Natural killer cell treated with Interleukin-12 subunit alpha and Interleukin-12 subunit beta and Interleukin-15 and Interleukin-18, amount 100 ng/mL, for 72 hours (primary cell): ENCODE measurements at regions not wholly inside any gene's neighbourhood (a gene's known extent, or its start where the extent isn't known, plus 50 kb on each side); places are given as distances from the start of the nearest gene placed in this dataset.
"Not testable (repeated sequence)": the region's sequence is repeated elsewhere in the genome, so short reads cannot be mapped to it uniquely, and the experiment has no call there.

Source experiments
- ATAC-seq, 2 donors: fragments of 150-1000 bp; cut with Tn5 transposase in 1 of 2; sonication (Bioruptor Pico), chemical (Tn5 transposase) in 1 of 2; 2 replicates each; pipeline ENCODE4 v1.10.0; 2021
- DNase-seq: peaks from one replicate; pipeline ENCODE4 v3.0.0; 2022; ENCODE audit warnings: low spot score
- H3K27ac Mint-ChIP-seq, 2 donors: 1 replicate in 1 of 2; 2 replicates in 1 of 2; pipeline ENCODE4 v1.8.0; 2022; ENCODE audit warnings: mixed read lengths in 2 of 2, mild to moderate bottlenecking in 1 of 2, moderate library complexity in 1 of 2
- H3K27me3 Mint-ChIP-seq, 2 donors: 1 replicate in 1 of 2; 2 replicates in 1 of 2; pipeline ENCODE4 v1.8.0; 2022; ENCODE audit warnings: mixed read lengths in 2 of 2
- H3K36me3 Mint-ChIP-seq: one replicate; pipeline ENCODE4 v1.8.0; 2022; ENCODE audit warnings: mixed read lengths
- H3K4me1 Mint-ChIP-seq, 2 donors: 1 replicate in 1 of 2; 2 replicates in 1 of 2; pipeline ENCODE4 v1.8.0; 2022; ENCODE audit warnings: low read depth in 2 of 2, mixed read lengths in 2 of 2, mild to moderate bottlenecking in 1 of 2
- H3K4me3 Mint-ChIP-seq: one replicate; pipeline ENCODE4 v1.8.0; 2022; ENCODE audit warnings: mixed read lengths
- H3K9me3 Mint-ChIP-seq: 2 replicates; pipeline ENCODE4 v1.8.0; 2022; ENCODE audit warnings: mixed read lengths

GRCh38 chr5:99621772-99622681 is 693.2 kb upstream of the CHD1 start:
- Mint-ChIP-seq H3K4me3 (no peak overlapping the region), H3K27me3 (no peaks in the 10 kb centered on the region), H3K4me1 (no peaks in the 10 kb centered on the region), H3K36me3 (peaks cover 9% of the 10 kb centered on the region), H3K9me3 (peaks cover 12% of the 10 kb centered on the region), H3K27ac (no peak overlapping the region)
- DNase-seq (no peak), ATAC-seq (no peak)

- H3K9me3 Mint-ChIP-seq, result peaks cover 16% of the 10 kb centered on the region
- no peak for ATAC-seq
- H3K4me3 Mint-ChIP-seq, result no peak overlapping the region
- H3K36me3 Mint-ChIP-seq, result no peaks in the 10 kb centered on the region
- no peak for DNase-seq
- no peaks in the 10 kb centered on the region for H3K27me3 Mint-ChIP-seq
- H3K4me1 Mint-ChIP-seq, result no peaks in the 10 kb centered on the region
- no peak overlapping the region for H3K27ac Mint-ChIP-seq
Observed at GRCh38 chr5:99617335-99617734, 688.5 kb upstream of the CHD1 start.

- peaks cover 16% of the 10 kb centered on the region for H3K9me3 Mint-ChIP-seq
- no peaks in the 10 kb centered on the region for H3K27me3 Mint-ChIP-seq
- ATAC-seq (no peak), DNase-seq (no peak)
- no peaks in the 10 kb centered on the region for H3K4me1 Mint-ChIP-seq
- no peak overlapping the region for H3K27ac Mint-ChIP-seq
- H3K36me3 Mint-ChIP-seq, result no peaks in the 10 kb centered on the region
- no peak overlapping the region for H3K4me3 Mint-ChIP-seq
Observed at GRCh38 chr5:99614888-99615287, 686.1 kb upstream of the CHD1 start.

- ATAC-seq (no peak), DNase-seq (no peak)
- H3K36me3 Mint-ChIP-seq, result no peaks in the 10 kb centered on the region
- no peak overlapping the region for H3K27ac Mint-ChIP-seq
- no peaks in the 10 kb centered on the region for H3K27me3 Mint-ChIP-seq
- peaks cover 6% of the 10 kb centered on the region for H3K9me3 Mint-ChIP-seq
- H3K4me3 Mint-ChIP-seq, result no peak overlapping the region
- no peaks in the 10 kb centered on the region for H3K4me1 Mint-ChIP-seq
Observed at GRCh38 chr5:99607124-99607523, 678.3 kb upstream of the CHD1 start.

- Mint-ChIP-seq H3K36me3 (no peaks in the 10 kb centered on the region), H3K9me3 (peaks cover 6% of the 10 kb centered on the region), H3K27ac (no peak overlapping the region), H3K4me3 (no peak overlapping the region), H3K4me1 (no peaks in the 10 kb centered on the region), H3K27me3 (no peaks in the 10 kb centered on the region)
- no peak for ATAC-seq
- no peak for DNase-seq
Observed at GRCh38 chr5:99605904-99606303, 677.1 kb upstream of the CHD1 start.

- Mint-ChIP-seq H3K9me3 (peaks cover 2% of the 10 kb centered on the region), H3K27ac (no peak overlapping the region), H3K36me3 (no peaks in the 10 kb centered on the region), H3K4me1 (no peaks in the 10 kb centered on the region), H3K27me3 (no peaks in the 10 kb centered on the region), H3K4me3 (no peak overlapping the region)
- no peak for ATAC-seq
- no peak for DNase-seq
Observed at GRCh38 chr5:99600952-99601351, 672.1 kb upstream of the CHD1 start.

- H3K27ac Mint-ChIP-seq, result no peak overlapping the region
- H3K27me3 Mint-ChIP-seq, result no peaks in the 10 kb centered on the region
- H3K4me3 Mint-ChIP-seq, result no peak overlapping the region
- no peak for ATAC-seq
- no peaks in the 10 kb centered on the region for H3K4me1 Mint-ChIP-seq
- H3K9me3 Mint-ChIP-seq, result peaks cover 20% of the 10 kb centered on the region
- H3K36me3 Mint-ChIP-seq, result no peaks in the 10 kb centered on the region
- DNase-seq, result no peak
Observed at GRCh38 chr5:99590806-99591205, 662.0 kb upstream of the CHD1 start.

- no peaks in the 10 kb centered on the region for H3K27me3 Mint-ChIP-seq
- H3K4me1 Mint-ChIP-seq, result no peaks in the 10 kb centered on the region
- ATAC-seq, result no peak
Observed at GRCh38 chr5:99589424-99589823, 660.6 kb upstream of the CHD1 start.

GRCh38 chr5:99587983-99588382 is 659.2 kb upstream of the CHD1 start:
- Mint-ChIP-seq H3K36me3 (no peaks in the 10 kb centered on the region), H3K27ac (no peak overlapping the region)
- no peak for ATAC-seq

More at GRCh38 chr5:99589424-99589823, 660.6 kb upstream of the CHD1 start:
- no peak overlapping the region for H3K27ac Mint-ChIP-seq
- no peaks in the 10 kb centered on the region for H3K36me3 Mint-ChIP-seq
- DNase-seq, result no peak
- H3K9me3 Mint-ChIP-seq, result peaks cover 16% of the 10 kb centered on the region
- no peak overlapping the region for H3K4me3 Mint-ChIP-seq

GRCh38 chr5:99586878-99587277 is 658.1 kb upstream of the CHD1 start:
- Mint-ChIP-seq H3K36me3 (no peaks in the 10 kb centered on the region), H3K4me3 (no peak overlapping the region), H3K4me1 (no peaks in the 10 kb centered on the region), H3K9me3 (peaks cover 12% of the 10 kb centered on the region), H3K27me3 (no peaks in the 10 kb centered on the region), H3K27ac (no peak overlapping the region)
- DNase-seq, result no peak
- ATAC-seq, result no peak

More at GRCh38 chr5:99587983-99588382, 659.2 kb upstream of the CHD1 start:
- no peaks in the 10 kb centered on the region for H3K27me3 Mint-ChIP-seq
- H3K4me1 Mint-ChIP-seq, result no peaks in the 10 kb centered on the region
- no peak for DNase-seq
- peaks cover 16% of the 10 kb centered on the region for H3K9me3 Mint-ChIP-seq
- no peak overlapping the region for H3K4me3 Mint-ChIP-seq

- DNase-seq, H3K4me1 Mint-ChIP-seq, H3K36me3 Mint-ChIP-seq, H3K27ac Mint-ChIP-seq, H3K4me3 Mint-ChIP-seq, ATAC-seq, H3K27me3 Mint-ChIP-seq, H3K9me3 Mint-ChIP-seq: not testable (repeated sequence)
Observed at GRCh38 chr5:99581204-99581603, 652.4 kb upstream of the CHD1 start.

GRCh38 chr5:99562937-99563627 is 634.3 kb upstream of the CHD1 start:
- not testable (repeated sequence) for H3K4me1 Mint-ChIP-seq, H3K9me3 Mint-ChIP-seq, H3K4me3 Mint-ChIP-seq, ATAC-seq, H3K27me3 Mint-ChIP-seq, DNase-seq, H3K36me3 Mint-ChIP-seq, H3K27ac Mint-ChIP-seq

GRCh38 chr5:99553211-99553810 is 624.5 kb upstream of the CHD1 start:
- peaks cover 2% of the 10 kb centered on the region for H3K9me3 Mint-ChIP-seq
- no peak overlapping the region for H3K27ac Mint-ChIP-seq
- no peaks in the 10 kb centered on the region for H3K4me1 Mint-ChIP-seq
- no peaks in the 10 kb centered on the region for H3K27me3 Mint-ChIP-seq
- DNase-seq (no peak), ATAC-seq (no peak)
- H3K36me3 Mint-ChIP-seq, result no peaks in the 10 kb centered on the region
- H3K4me3 Mint-ChIP-seq, result no peak overlapping the region

- no peaks in the 10 kb centered on the region for H3K36me3 Mint-ChIP-seq
- H3K4me1 Mint-ChIP-seq, result no peaks in the 10 kb centered on the region
- H3K4me3 Mint-ChIP-seq, result no peak overlapping the region
- H3K27ac Mint-ChIP-seq, result no peak overlapping the region
- peaks cover 14% of the 10 kb centered on the region for H3K9me3 Mint-ChIP-seq
- ATAC-seq (no peak), DNase-seq (no peak)
- H3K27me3 Mint-ChIP-seq, result no peaks in the 10 kb centered on the region
Observed at GRCh38 chr5:99544356-99544755, 615.5 kb upstream of the CHD1 start.
